NCI-H2227 treated with DMSO at 0.1 percent for 48 hours (cell line): ENCODE measurements at regions not wholly inside any gene's neighbourhood (a gene's known extent, or its start where the extent isn't known, plus 50 kb on each side); places are given as distances from the start of the nearest gene placed in this dataset.

Experiments used
- DNase-seq: peaks from one replicate; lab custom pipeline; 2025; lab: John Stamatoyannopoulos, UW

- no peak for DNase-seq
Observed at GRCh38 chr11:119853581-119854360, 124.8 kb upstream of the NECTIN1 start.

GRCh38 chr11:119852741-119853140 is 123.7 kb upstream of the NECTIN1 start:
- DNase-seq: no peak

- no peak for DNase-seq
Observed at GRCh38 chr11:119850822-119851409, 121.9 kb upstream of the NECTIN1 start.

DNA sequence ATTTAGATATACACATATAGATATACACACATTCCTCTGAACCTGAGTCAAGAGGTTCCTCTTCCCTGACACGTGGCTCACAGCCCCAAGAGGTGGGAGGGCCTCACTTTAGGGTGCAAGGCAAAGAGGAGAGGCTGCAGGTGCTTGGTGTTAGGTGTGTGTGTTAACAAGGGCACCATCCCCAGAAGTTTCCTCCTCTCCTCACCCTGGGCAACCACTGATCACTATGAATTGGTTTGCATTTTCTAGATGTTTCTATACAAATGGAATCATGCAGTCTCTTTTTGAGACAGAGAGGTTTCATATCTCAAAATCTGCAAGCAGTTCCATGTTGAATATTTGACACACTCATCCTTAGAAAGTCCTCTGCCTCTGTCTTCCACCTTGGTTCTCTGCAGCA is 120.9 kb upstream of the NECTIN1 start:
- no peak for DNase-seq

DNA sequence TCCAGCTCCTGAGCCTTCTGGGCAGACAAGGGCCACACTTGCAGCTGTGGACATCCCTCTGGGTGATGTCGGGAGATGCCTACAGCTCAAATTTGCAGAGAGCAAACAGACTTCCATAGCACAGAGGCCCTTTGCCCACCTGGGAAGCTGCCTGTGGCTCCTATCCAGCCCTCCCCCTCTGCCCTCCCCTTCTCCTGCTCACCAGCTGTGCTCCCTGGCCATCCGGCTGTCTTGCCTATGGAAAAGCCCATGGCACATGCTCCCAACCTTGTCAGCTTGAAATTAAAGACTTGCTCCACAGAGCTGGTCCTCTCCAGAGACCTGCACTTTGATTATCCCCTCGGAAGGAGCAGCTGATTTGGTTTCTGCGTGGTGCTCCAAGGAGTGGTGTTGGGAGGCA is 118.9 kb upstream of the NECTIN1 start:
- no peak for DNase-seq

DNA sequence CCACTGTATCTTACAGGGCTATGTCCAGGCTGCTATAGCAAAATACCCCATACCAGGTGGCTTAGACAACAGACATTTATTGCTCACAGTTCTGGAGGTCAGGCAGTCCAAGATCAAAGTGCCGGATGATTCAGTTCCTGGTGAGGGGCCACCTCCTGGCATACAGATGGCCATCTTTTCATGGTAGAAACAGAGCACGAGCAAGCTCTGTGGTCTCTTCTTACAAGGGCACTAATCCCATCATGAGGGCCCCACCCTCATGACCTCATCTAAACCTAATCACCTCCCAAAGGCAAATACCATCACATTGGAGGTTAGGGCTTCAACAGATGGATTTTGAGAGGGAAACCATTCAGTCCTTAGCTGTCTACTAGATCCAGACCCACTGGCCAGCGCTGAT is 117.4 kb upstream of the NECTIN1 start:
- no peak for DNase-seq

DNA sequence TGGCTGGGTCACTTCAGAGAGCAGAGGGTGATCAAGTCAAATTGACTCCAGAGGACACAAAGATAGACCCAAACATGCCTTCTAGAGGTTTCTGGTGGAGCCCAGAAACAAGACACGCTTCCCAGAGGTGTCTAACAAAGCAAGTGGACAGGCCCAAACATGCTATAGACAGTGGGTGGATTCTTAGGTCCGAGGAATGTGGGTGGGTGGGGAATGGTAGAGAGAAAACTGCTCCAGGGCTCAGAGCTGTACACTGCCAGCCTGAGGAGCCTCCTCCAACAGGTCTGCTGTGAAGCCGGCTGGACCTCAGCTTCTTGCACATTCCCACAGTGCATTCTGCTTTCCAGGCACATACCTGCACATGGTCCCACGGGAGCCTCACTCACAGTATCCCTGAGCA is 116.8 kb upstream of the NECTIN1 start:
- DNase-seq: no peak

GRCh38 chr11:119845305-119845704 is 116.3 kb upstream of the NECTIN1 start:
- no peak for DNase-seq

- DNase-seq: no peak
Observed at GRCh38 chr11:119844808-119845207, 115.8 kb upstream of the NECTIN1 start.

DNA sequence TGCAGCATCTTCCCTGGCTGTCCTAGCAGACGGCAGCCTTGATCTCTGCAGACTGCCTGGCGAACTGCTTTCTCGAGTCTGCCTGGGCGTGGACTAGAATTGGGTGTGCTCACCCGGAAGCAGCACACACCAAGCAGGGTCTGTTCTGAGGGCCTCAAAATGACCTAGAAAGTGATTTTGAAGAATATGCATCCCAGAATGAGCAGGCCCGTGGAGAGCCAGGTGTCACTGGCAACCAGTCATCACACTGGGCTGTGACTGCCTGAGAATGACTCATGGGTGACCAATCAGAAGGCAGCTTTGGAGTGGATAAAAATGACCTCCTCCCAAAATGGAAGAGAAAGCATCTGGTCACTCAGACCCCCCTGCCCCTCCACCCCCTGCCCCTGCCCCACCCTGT is 114.9 kb upstream of the NECTIN1 start:
- no peak for DNase-seq

DNA sequence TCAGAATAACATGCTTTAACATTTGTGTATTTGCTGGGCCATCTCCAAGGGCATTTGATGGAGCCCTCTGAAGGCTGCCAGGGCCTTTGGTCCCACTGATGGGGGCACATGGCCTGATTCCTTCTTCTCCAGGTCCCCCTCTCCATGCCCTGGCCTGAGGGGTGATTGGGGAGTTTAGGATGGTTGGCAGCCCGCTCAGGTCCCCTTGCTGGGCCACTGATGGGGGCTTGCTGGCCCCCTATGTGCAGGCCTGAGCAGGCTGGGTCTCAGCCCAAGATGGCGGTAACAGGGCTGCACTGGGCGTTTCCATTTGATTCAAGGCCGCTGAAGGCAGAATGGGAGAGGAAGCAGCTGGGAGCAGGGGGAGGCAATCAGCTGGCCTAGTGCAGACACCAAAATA is 113.7 kb upstream of the NECTIN1 start:
- DNase-seq: no peak

DNA sequence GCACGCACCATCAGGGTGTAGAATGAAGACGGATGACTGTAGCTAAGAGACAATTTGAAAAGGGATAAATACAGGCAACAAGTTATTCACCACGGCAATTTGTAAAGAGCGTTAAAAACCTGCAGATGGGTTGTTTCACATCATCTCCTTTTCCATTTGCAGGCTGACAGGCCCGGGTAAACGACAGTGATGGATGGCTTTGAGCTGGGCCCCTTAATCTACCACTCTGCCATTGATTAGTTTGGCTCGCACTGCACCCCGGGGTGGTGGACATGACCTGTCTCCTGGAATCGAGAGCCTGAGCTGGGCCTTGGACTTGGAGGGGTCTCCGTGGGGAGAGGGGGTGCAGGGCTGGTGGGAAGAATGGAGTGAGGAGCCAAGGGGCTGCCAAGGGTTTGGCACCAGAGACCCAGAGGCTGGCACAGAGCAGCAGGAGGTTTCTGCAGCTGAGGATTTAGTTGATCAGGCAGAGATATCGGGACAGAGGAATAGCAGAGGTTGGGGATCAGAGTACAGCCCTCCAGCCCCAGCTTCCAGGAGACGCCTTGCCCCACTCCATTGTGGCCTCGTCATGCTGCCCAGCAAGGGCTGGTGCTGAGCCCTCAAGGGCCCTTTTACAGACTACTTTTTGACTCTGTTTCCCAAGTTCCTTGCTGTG is 110.6 kb upstream of the NECTIN1 start:
- peak; percentile 21 for DNase-seq

DNA sequence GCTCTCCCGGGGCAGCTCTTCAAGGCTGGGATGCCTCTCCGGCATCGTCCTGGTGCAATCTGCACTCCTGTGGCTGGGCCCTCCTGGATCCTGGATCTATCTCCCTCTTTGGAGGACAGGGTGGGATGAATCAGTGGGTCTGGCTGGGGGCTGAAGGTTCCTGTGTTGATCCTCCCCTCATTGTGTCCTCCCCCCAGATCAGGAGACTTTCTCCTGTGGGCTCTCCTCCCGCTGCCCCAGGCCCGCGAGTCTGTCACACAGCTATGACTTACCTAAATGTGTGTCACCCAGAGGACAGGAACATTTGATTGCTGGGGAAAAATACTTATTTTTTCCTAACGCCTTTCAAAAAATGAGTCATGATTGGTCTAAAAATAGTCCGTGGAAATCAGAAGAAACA is 106.8 kb upstream of the NECTIN1 start:
- DNase-seq: no peak

DNA sequence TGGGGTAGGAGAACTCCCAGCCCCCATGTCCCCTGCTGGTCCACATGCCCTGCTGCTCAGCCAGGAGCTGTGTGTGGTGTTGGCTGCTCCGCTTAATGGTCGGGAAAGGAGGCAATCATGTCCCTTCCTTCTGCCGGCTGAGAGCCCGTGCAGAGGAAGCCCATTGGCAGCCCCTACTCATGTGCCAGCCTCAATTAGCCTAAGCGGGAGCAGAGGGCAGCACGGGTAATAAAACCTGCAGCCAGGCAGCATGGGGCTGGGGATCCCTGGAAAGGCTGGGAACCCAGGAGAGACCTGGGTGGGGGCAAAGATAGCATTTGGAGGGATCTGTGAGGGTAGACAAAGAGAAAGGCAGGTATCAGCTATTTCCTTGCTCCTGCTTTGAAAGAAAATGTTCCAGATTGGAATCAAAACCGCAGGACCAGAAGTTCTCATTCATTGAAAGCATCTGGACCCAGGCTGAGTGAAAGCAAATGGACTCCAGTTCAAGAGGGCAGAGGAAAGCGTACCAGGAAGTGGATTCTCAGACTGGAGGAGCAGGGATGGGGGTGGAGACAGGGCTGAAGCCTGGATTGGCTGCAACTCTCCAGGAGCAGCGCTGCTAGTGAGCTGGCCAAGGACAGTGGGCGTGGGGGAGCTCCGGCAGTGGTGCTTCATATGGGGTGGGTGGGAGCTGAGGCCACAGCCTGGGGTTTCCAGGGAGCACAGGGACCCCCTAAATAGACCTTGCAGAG is 103.4 kb upstream of the NECTIN1 start:
- DNase-seq: peak; percentile 63

- no peak for DNase-seq
Observed at GRCh38 chr11:119831011-119831410, 102.0 kb upstream of the NECTIN1 start.

- DNase-seq: no peak
Observed at GRCh38 chr11:119830400-119830799, 101.4 kb upstream of the NECTIN1 start.

DNA sequence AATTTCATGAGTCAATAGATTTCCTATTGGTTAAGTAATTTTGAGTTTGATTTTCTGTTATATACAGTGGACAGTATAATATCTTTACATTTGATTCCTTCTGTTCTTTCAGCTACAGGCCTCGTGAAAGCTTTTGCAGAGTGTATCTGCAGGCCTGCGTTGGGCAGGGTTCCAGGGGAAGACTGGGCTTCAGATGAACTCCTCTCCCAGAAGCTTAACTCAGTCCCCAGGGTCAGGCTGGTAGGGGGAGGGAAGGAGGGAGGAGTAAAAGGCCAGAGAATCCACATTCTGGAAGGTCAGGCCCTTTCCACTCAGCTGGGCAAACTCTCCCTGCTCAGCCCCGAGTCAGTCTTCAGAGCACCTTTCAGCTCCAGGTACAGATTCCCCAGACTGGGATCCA is 100.4 kb upstream of the NECTIN1 start:
- DNase-seq: no peak

DNA sequence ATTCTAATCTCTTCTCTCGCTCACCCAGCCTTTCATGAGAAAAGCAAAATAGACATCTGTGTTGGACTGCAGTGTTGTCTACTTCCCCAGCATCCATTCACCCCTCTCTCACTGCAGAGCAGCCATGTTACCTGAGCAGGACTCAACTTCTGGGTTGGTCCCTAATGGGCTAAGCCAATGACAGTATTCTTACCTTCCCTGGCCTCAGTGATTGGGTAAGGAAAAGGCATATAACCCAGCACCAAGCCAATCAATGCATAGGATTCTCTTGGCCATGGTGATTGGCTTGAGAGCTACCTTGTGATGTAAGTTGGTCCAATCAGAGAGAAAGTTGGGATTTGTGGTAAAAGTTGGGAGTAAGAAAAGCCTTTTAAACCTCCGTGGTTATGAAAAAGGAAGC is 99.8 kb upstream of the NECTIN1 start:
- DNase-seq: no peak

DNA sequence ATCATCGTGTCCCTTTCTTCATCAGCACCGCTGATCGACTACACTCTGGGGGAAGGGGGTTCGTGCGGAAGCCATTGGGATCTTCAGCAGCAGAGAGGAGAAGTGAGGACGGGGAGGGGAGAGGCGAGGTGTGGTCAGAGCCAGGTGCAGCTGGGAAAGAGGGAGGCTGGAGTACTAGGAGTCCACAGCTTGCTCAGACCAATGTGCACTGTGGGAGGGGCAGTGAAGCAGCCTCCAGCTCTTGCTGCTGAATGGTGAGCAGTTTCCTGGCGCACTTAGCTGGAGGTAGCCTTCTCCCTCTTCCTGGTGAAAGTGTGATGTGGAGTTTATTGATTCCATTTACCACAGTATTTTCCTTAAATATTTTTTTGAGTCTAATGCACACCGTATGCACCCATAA is 99.0 kb upstream of the NECTIN1 start:
- DNase-seq: no peak

DNA sequence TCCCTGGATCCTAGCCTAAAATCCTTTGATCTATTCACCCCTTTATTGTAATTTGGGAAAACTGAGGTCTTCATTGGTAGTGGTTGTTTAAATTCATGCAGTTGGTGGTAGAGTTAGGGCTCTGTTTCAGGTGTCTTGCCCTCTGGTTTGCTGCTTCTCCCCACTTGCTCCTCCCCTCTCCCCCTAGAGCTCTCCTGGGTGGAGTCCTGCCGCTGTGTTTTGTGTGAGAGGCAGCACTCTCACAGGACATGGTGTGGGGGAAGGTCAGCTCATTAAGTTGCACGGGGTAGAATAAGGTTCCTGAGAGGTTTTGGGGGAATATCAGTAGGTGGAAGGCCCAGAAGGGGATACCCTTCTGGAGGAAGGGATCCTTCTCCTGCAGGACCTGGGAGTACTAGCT is 98.1 kb upstream of the NECTIN1 start:
- no peak for DNase-seq

GRCh38 chr11:119823077-119823476 is 94.1 kb upstream of the NECTIN1 start:
- no peak for DNase-seq

GRCh38 chr11:119816660-119817059 is 87.7 kb upstream of the NECTIN1 start:
- no peak for DNase-seq

DNA sequence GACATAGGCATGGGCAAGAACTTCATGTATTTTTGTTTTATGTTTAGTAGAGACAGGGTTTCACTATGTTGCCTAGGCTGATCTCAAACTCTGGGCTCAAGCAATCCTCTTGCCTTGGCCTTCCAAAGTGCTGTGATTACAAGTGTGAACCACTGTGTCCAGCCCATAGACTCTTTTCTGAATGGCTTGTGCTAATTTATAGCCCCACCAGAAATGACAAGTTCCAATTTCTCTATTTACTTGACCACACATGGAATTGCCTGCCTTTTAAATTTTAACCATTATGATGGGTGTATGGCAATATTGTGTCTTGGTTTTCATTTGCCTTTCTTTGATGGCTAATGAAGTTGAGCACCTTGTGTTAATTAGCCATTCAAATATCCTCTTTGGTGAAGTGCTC is 85.8 kb upstream of the NECTIN1 start:
- no peak for DNase-seq
